GM13976 (cell line): ENCODE measurements at regions not wholly inside any gene's neighbourhood (a gene's known extent, or its start where the extent isn't known, plus 50 kb on each side); places are given as distances from the start of the nearest gene placed in this dataset.

Experiments used
- DNase-seq: peaks from one replicate; pipeline ENCODE4 v3.0.0; 2012; ENCODE audit warnings: low spot score
- CTCF ChIP-seq: IDR thresholded peaks from 2 replicates; pipeline ENCODE4 v1.5.1; 2012; ENCODE audit warnings: borderline replicate concordance, mild to moderate bottlenecking; ENCODE audit not compliant: insufficient read depth; ENCODE audit errors: extremely low read depth, missing control alignments, control extremely low read depth
- in situ Hi-C: fragments of 300-500 bp; cut with MboI; formaldehyde crosslinking; loops from one replicate; pipeline ENCODE4 v1.12.0; 2022; ENCODE audit warnings: low sequenced_read_pairs, mixed read lengths, inconsistent platforms; ENCODE audit not compliant: unreplicated experiment

DNA sequence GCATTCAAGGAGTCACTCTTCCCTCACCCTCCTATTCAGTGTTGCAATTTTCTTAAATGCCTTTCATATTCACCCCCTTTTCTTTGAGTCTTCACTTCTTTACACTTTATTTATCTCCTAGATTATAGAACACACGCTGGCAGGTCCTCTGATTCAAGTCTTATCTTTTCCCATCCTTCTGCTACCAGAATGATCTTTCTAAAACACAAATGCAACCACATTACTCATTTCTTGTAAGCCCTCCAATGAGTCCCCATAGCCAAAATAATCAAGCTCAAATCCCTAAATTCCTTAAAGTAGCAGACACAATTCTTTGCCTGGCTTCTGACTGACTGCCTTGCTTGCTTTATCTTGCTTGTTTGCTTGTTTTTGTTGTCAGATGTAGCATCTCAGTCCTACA, 920.0 kb downstream of the TFAP2A start:
- no peak for TF ChIP-seq CTCF
- DNase-seq = no peak
- in situ Hi-C loops = no loop called here

DNA sequence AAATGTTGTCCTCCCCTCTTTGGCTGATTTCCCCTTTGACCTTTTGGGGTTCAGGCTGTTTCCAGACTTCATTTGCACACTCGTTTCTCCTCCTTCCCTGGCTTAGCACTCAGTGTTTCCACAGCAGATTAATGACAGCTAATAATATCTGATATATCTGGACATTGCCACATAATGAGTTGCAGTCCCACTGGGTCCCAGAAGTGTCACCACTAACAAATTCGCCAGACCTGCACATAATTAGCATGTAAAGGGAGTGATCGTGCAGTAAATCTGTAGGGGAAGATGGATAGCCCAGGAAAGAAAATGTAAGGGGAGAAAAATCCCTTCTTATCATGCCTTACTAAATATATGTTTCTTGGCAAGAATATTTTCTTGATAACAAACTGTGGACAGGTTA, 922.1 kb downstream of the TFAP2A start:
- TF ChIP-seq CTCF = no peak
- DNase-seq = no peak
- in situ Hi-C loops = no loop called here

DNA sequence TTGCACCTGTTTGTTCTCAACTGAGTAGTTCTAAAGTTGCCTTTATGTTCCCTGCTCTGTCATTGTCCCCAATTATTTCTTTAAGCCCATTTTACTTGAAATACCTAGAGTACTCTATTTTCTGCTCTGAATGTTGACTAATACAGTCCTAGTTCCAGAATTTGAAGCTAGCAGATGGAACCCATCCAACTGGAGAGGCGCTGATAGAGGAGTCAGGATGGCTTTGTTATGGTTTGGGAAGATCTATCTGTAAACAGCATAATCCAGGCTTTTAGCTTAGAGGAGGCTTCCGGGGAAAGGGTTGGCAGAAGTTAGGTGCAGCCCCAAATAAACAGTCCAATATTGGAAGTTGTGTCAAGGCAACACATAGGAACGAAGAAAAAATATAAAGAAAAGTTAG, 927.7 kb downstream of the TFAP2A start:
- TF ChIP-seq CTCF = no peak
- in situ Hi-C loops = no loop called here
- DNase-seq = no peak

DNA sequence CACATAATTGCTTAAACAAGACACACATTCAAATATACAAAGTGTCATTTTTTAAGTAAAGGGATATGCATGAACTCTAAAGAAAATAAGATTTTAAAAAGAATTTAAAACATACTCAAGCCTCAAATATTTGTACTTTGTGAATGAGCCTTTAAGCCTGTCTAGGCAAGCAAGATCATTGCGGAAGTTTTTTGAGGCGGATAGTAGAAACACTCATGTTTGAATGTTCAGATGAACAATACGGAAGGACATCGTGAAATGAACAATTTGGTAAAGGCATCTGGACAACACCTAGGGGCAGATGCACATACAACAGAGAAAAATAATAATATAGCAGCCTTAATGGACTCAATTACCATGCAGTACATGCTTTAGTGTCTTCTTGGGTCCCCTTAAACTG, 928.9 kb downstream of the TFAP2A start:
- no peak for TF ChIP-seq CTCF
- in situ Hi-C loops = no loop called here
- no peak for DNase-seq

GRCh38 chr6:9484686-9485085, 930.2 kb downstream of the TFAP2A start:
- TF ChIP-seq CTCF = no peak
- in situ Hi-C loops = no loop called here
- no peak for DNase-seq

DNA sequence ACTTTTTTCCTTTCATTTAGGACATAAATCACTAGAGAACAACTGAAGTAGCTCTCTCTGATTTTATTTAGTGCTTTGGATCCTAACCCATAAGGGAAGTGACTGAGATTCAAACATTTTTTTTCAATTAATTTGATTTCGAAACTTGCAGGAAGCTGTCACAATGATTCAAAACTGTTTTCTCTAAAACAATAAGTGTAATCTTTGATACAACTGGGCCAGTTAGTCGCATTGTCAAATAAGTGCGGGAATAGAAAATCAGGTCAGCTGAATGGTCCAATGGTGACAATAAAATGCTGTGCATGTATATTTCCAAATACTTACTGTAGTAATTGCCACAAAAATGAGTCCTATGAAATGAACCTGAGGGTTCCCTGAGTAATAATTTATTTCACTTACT, 930.8 kb downstream of the TFAP2A start:
- TF ChIP-seq CTCF = no peak
- DNase-seq = no peak
- in situ Hi-C loops = no loop called here

GRCh38 chr6:9482030-9482738, 932.7 kb downstream of the TFAP2A start:
- TF ChIP-seq CTCF = no peak
- in situ Hi-C loops = no loop called here
- DNase-seq = no peak
